Gastroesophageal sphincter (tissue), 3 donors: ENCODE measurements at regions not wholly inside any gene's neighbourhood (a gene's known extent, or its start where the extent isn't known, plus 50 kb on each side); places are given as distances from the start of the nearest gene placed in this dataset.

ENCODE experiments used
- CTCF ChIP-seq, 4 experiments: fragments of 200-600 bp in 2 of 4; fragments of 450-650 bp in 2 of 4; sonication (generic) in 1 of 4; IDR thresholded peaks; one replicate each; pipeline ENCODE4 v1.5.1; 2017 to 2019; ENCODE audit warnings: antibody characterized with exemption in 4 of 4, mild to moderate bottlenecking in 2 of 4, moderate library complexity in 2 of 4
- POLR2A ChIP-seq, 2 donors: fragments of 450-650 bp; IDR thresholded peaks; one replicate each; pipeline ENCODE4 v1.6.1; 2017; ENCODE audit warnings: antibody characterized with exemption in 2 of 2, mild to moderate bottlenecking in 2 of 2, moderate library complexity in 1 of 2
- POLR2AphosphoS5 ChIP-seq: sonication (generic); formaldehyde crosslinking; IDR thresholded peaks from one replicate; pipeline ENCODE4 v1.6.1; 2017; ENCODE audit warnings: antibody characterized with exemption

GRCh38 chr15:93722165-93722564, 509.2 kb upstream of the MCTP2 start:
- TF ChIP-seq POLR2A (IDR thresholded peaks at IDR 0.05) (no peak), CTCF (IDR thresholded peaks at IDR 0.05) (no peak), POLR2AphosphoS5 (no peak)
